Natural killer cell (primary cell): ENCODE measurements at regions not wholly inside any gene's neighbourhood (a gene's known extent, or its start where the extent isn't known, plus 50 kb on each side); places are given as distances from the start of the nearest gene placed in this dataset.

Source experiments
- ATAC-seq, 3 donors: fragments of 150-1000 bp in 2 of 3; fragments of 200-7000 bp in 1 of 3; cut with Tn5 transposase; 1 replicate in 1 of 3; 2 replicates in 2 of 3; pipeline ENCODE4 v1.10.0; 2021; ENCODE audit warnings: mild to moderate bottlenecking in 2 of 3, moderate library complexity in 2 of 3
- DNase-seq, 2 donors: peaks; one replicate each; pipeline versions ENCODE4 v3.0.0 to v3.0.0-alpha.2; 2013 to 2021; ENCODE audit warnings: mixed read lengths in 1 of 2
- H3K27ac ChIP-seq: one replicate; pipeline ENCODE4 v1.5.1; 2013; ENCODE audit warnings: mild to moderate bottlenecking, low read length
- H3K27me3 ChIP-seq: one replicate; pipeline ENCODE4 v1.6.1; 2013; ENCODE audit warnings: low read length; ENCODE audit not compliant: control insufficient read depth, insufficient read depth
- H3K36me3 ChIP-seq: one replicate; pipeline ENCODE4 v1.6.1; 2013; ENCODE audit warnings: low read length; ENCODE audit not compliant: control insufficient read depth, insufficient read depth
- H3K4me1 ChIP-seq: one replicate; pipeline ENCODE4 v1.6.1; 2013; ENCODE audit warnings: low read length; ENCODE audit not compliant: control insufficient read depth, insufficient read depth
- H3K4me3 ChIP-seq: one replicate; pipeline ENCODE4 v1.5.1; 2013; ENCODE audit warnings: low read length
- H3K9me3 ChIP-seq: one replicate; pipeline ENCODE4 v1.6.1; 2013; ENCODE audit warnings: low read length; ENCODE audit not compliant: control insufficient read depth, insufficient read depth
- H3K27ac Mint-ChIP-seq, 2 donors: one replicate each; pipeline ENCODE4 v1.8.0; 2022; ENCODE audit warnings: mild to moderate bottlenecking in 2 of 2, mixed read lengths in 2 of 2, moderate library complexity in 1 of 2
- H3K27me3 Mint-ChIP-seq, 2 donors: one replicate each; pipeline ENCODE4 v1.8.0; 2022; ENCODE audit warnings: low read depth in 2 of 2, mixed read lengths in 2 of 2
- H3K36me3 Mint-ChIP-seq: one replicate; pipeline ENCODE4 v1.8.0; 2022; ENCODE audit warnings: mixed read lengths
- H3K4me1 Mint-ChIP-seq, 2 donors: one replicate each; pipeline ENCODE4 v1.8.0; 2022; ENCODE audit warnings: mixed read lengths in 2 of 2
- H3K4me3 Mint-ChIP-seq: one replicate; pipeline ENCODE4 v1.8.0; 2022; ENCODE audit warnings: mild to moderate bottlenecking, moderate library complexity, mixed read lengths
- H3K9me3 Mint-ChIP-seq, 2 donors: one replicate each; pipeline ENCODE4 v1.8.0; 2022; ENCODE audit warnings: mixed read lengths in 2 of 2
- WGBS: methylation state at CpG from one replicate; pipeline ENCODE4 v1.1.7; 2013; ENCODE audit warnings: missing lambda C conversion rate; ENCODE audit not compliant: insufficient coverage; 5-methylcytosine and 5-hydroxymethylcytosine counted together
- intact Hi-C: fragments of 100-400 bp; cut with micrococcal nuclease; formaldehyde crosslinking; loops from one replicate; pipeline ENCODE4 v1.14.2; 2022
- TF ChIP-seq, protein P1 (sequence below): fragments of 200-600 bp; IDR thresholded peaks from one replicate; pipeline ENCODE4 v1.8.0; 2022; ENCODE audit warnings: antibody characterized with exemption

DNA sequence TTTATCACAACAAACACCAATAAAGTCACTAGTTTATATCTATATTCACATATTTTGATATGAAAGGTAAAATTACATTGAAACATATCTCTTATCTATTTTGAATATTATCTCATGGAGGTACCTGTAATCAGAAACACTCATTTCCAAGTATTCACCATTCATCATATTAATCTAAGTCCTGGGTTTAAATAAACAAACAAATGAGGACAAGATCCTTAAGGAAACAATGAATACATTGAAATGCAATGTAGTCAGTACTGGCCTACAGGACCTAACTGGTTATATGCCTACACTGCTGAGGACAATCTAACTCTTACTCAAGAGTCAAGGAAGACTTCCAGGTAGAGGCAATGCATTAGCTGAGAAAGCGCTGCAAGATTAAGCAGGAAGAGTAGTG is 1411.9 kb upstream of the RAG2 start:
- H3K9me3 Mint-ChIP-seq: peaks cover 2 to 4% of the 10 kb centered on the region in 2 donors
- H3K4me1 Mint-ChIP-seq: no peaks in the 10 kb centered on the region
- TF ChIP-seq, protein P1, sequence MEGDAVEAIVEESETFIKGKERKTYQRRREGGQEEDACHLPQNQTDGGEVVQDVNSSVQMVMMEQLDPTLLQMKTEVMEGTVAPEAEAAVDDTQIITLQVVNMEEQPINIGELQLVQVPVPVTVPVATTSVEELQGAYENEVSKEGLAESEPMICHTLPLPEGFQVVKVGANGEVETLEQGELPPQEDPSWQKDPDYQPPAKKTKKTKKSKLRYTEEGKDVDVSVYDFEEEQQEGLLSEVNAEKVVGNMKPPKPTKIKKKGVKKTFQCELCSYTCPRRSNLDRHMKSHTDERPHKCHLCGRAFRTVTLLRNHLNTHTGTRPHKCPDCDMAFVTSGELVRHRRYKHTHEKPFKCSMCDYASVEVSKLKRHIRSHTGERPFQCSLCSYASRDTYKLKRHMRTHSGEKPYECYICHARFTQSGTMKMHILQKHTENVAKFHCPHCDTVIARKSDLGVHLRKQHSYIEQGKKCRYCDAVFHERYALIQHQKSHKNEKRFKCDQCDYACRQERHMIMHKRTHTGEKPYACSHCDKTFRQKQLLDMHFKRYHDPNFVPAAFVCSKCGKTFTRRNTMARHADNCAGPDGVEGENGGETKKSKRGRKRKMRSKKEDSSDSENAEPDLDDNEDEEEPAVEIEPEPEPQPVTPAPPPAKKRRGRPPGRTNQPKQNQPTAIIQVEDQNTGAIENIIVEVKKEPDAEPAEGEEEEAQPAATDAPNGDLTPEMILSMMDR: no peak
- no peak overlapping the region for H3K4me3 Mint-ChIP-seq
- no peak overlapping the region for H3K27ac ChIP-seq
- WGBS: 83% methylated on average over 1 of the region's 1 CpG
- H3K27me3 Mint-ChIP-seq: no peaks in the 10 kb centered on the region
- H3K36me3 ChIP-seq: no peaks in the 10 kb centered on the region
- ATAC-seq: no peak
- no peak overlapping the region for H3K27ac Mint-ChIP-seq
- no peaks in the 10 kb centered on the region for H3K36me3 Mint-ChIP-seq
- H3K4me3 ChIP-seq: no peak overlapping the region
- H3K27me3 ChIP-seq: no peaks in the 10 kb centered on the region
- intact Hi-C loops: no loop called here
- no peaks in the 10 kb centered on the region for H3K9me3 ChIP-seq
- no peaks in the 10 kb centered on the region for H3K4me1 ChIP-seq
- DNase-seq: no peak

DNA sequence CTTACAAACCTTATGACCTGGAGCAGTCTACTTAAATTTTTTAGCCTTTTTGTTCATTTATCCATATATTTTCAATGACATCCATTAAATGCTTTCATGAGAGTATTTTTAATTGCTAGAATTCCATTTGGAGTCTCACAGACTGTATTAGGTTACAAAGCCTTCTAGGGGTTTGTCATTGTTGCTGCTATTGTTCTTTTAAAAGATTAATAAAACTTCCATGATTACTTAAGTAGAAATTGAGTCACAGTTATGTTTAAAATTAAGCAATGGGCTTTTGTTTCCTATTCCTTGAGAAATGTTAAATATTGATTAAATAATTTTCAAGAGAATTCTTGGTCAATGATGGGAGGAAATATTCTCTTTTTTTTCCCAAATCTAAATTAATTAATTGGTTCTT is 1408.4 kb upstream of the RAG2 start:
- no peaks in the 10 kb centered on the region for H3K36me3 Mint-ChIP-seq
- Histone ChIP-seq H3K4me3 (no peak overlapping the region), H3K27me3 (no peaks in the 10 kb centered on the region), H3K4me1 (no peaks in the 10 kb centered on the region), H3K27ac (no peak overlapping the region), H3K9me3 (no peaks in the 10 kb centered on the region), H3K36me3 (no peaks in the 10 kb centered on the region)
- intact Hi-C loops: no loop called here
- H3K4me1 Mint-ChIP-seq: no peaks in the 10 kb centered on the region
- TF ChIP-seq, protein P1: no peak
- no peaks in the 10 kb centered on the region for H3K27me3 Mint-ChIP-seq
- no peak overlapping the region for H3K4me3 Mint-ChIP-seq
- DNase-seq (no peak), ATAC-seq (no peak)
- H3K9me3 Mint-ChIP-seq: peaks cover 2 to 12% of the 10 kb centered on the region in 2 donors
- H3K27ac Mint-ChIP-seq: no peak overlapping the region

DNA sequence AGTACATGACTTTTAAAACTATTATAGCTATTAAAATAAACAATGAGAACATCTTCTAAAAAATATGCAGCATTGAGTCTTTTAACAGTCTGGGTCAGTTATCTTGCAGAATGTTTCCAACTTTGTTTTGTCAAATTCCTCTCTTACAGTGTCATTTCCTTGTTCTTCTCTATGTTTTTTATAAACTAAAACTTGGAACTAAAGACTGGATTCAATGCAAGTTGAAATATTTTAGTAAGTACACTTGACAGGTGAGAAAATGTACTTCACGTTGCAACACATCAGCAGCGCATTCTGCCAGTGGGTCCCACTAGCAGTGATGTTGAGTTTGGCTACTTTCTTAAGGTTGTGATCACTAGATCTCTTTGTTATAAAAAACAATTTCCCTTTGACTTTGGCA is 1407.6 kb upstream of the RAG2 start:
- Histone ChIP-seq H3K27me3 (no peaks in the 10 kb centered on the region), H3K4me1 (no peaks in the 10 kb centered on the region), H3K4me3 (no peak overlapping the region), H3K9me3 (no peaks in the 10 kb centered on the region), H3K36me3 (no peaks in the 10 kb centered on the region), H3K27ac (no peak overlapping the region)
- H3K27me3 Mint-ChIP-seq: no peaks in the 10 kb centered on the region
- TF ChIP-seq, protein P1: no peak
- H3K9me3 Mint-ChIP-seq: peaks cover 2 to 12% of the 10 kb centered on the region in 2 donors
- no peak overlapping the region for H3K4me3 Mint-ChIP-seq
- DNase-seq: no peak
- no peaks in the 10 kb centered on the region for H3K4me1 Mint-ChIP-seq
- no peak overlapping the region for H3K27ac Mint-ChIP-seq
- intact Hi-C loops: no loop called here
- no peak for ATAC-seq
- 100% methylated on average over 1 of the region's 2 CpGs for WGBS
- H3K36me3 Mint-ChIP-seq: no peaks in the 10 kb centered on the region

DNA sequence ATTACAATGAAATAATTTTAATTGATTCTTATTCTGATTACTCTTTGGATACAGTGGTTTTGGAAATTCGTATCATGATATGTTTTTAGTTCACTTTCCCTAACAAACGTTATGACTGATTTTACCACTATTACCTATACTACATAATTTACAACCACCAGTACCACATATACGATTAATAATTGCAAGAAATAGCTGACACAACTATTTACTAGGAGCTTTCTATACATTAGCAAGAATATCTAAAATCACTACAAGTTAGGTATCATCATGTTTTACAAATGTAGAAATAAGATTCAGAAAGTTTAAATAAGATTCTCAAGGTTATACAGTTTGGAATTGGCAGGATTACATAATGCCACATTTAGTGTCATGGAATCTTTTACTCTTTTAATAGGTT is 1401.1 kb upstream of the RAG2 start:
- Histone ChIP-seq H3K27ac (no peak overlapping the region), H3K4me3 (no peak overlapping the region), H3K27me3 (no peaks in the 10 kb centered on the region), H3K36me3 (no peaks in the 10 kb centered on the region), H3K4me1 (no peaks in the 10 kb centered on the region), H3K9me3 (no peaks in the 10 kb centered on the region)
- TF ChIP-seq, protein P1: no peak
- no peaks in the 10 kb centered on the region for H3K4me1 Mint-ChIP-seq
- peaks cover 0 to 10% of the 10 kb centered on the region in 2 donors for H3K9me3 Mint-ChIP-seq
- intact Hi-C loops: no loop called here
- no CpG with 5 or more reads among the region's 3 CpGs for WGBS
- H3K27me3 Mint-ChIP-seq: no peaks in the 10 kb centered on the region
- no peak overlapping the region for H3K27ac Mint-ChIP-seq
- H3K4me3 Mint-ChIP-seq: no peak overlapping the region
- H3K36me3 Mint-ChIP-seq: no peaks in the 10 kb centered on the region
- DNase-seq (no peak), ATAC-seq (no peak)
